ENCODE measurements at regions not wholly inside any gene's neighbourhood (a gene's known extent, or its start where the extent isn't known, plus 50 kb on each side); places are given as distances from the start of the nearest gene placed in this dataset.

DNA sequence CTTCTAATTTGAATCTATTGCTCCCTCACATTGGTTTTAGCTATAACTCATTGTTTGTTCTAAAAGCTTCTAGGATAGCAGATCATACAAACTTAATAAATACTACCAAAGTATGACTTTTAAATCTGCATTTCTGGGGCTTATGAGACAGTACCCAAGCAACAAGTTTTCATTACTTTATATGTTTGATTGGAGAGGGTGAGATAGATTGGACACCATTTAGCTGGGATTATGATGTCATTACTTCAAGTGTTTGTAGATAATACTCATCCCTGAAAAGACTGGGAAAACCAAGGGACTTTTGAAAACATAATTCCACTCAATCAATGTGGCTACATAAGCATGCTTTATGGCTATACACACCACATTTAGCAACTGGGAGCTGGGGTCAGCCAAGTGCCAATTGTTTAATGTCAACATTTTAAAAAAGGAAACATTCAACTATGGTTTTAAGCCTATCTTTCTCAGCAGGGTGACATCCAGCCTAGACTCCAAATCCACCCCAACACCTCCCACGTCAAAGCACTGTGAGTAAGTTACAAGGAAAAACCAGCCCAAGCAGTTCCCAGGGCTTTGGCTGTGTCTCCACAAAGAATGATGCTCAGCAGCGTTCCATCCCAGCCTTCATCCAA is 119.9 kb downstream of the ETAA1 start:
- no peak for DNase-seq

DNA sequence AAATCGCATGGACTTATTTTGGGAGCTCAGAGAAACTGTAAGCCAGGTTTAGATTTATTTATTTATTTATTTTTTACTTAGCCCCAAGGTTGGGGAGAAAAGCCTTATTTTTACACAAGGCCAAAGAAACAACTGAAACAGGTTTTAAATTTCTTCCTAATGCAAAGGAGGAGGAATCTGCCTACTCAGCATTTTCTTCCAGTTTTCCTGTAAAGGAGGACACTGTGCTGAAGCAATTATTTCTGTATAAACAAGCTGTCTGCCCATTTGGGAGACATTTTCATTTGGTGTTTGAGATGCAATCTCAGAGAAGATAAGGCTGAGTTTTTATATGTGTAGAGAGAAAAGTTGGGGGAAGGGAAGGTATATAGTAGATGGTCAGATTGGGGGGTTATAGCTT is 125.0 kb downstream of the ETAA1 start:
- no peak for DNase-seq

DNA sequence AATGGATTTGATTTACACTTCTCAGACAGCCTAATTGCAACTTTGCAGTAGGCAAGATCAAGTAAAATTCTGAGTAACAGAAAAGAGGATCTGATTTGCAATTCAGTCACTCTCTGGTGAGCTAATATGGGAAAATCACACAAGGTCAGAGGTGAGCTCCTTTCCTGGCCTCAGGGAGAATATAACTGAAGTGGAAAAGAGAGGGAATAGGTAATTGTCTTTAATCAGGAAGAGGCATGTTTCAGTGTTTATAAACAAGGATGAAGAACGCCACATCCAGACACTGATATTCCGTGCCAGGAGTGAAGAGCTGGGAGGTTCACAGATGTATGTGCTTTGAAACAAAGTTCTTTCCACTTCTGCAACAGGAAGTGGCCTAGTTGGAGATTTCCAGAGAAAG is 127.1 kb downstream of the ETAA1 start:
- no peak for DNase-seq

DNA sequence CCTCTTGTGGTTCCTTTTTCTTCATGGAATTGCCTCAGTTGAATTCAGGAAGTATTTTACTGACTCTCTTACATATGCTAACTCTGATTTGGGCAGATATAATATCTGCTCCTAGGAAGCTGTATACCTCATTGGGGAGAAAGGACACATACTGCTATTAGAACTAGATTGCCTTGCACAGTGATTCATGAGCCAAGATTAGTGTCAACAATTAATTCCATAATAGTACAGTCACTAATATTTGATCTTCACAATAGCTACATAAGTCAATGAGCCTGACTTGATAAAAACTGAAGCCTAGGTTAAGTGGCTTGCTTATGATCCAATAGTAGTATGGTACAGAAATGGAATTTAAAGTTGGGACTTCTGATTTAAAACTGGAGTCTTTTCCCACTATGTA is 127.6 kb downstream of the ETAA1 start:
- DNase-seq, result no peak

DNA sequence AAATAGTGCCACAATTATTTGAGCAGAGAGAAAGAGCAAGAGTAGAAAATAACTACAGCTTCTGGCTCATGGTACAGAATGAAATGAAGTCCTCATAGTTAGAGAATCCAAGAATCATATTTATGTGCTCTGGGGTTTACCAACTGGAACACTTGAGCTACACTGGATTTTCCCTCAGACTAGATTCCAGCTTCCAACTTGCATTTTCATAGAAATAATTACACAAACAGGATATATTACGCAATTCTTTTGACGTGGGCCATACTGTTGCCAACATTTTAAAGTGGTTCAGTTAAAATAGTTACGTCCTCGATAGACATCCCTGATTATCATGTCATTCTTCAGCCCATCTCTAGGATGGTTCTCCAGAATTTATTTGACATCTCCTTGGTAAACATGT is 129.2 kb downstream of the ETAA1 start:
- peak in 1 of 2 donors; percentile 18 for DNase-seq

- DNase-seq, result no peak
Measured at GRCh38 chr2:67528320-67528719, 131.2 kb downstream of the ETAA1 start.

GRCh38 chr2:67532387-67532786 is 135.3 kb downstream of the ETAA1 start:
- DNase-seq, result no peak

DNA sequence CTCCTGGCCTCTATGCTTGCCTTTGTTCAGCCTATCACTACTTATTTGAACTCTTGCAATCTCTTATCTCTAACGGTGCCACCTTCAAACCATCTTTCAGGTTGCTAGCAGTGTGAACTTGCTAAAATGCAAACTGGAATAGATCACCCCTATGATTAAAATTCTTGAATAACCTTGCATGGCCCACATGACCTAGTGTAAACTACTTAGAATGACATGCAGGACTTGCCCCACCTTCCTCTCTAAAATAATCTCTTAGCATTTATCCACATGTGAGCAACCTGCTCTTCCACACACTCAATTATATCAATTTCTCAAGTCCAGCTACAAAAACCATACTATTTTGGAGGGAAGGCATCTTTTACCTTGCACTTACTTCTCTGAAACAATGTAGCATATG is 137.6 kb downstream of the ETAA1 start:
- no peak for DNase-seq

DNA sequence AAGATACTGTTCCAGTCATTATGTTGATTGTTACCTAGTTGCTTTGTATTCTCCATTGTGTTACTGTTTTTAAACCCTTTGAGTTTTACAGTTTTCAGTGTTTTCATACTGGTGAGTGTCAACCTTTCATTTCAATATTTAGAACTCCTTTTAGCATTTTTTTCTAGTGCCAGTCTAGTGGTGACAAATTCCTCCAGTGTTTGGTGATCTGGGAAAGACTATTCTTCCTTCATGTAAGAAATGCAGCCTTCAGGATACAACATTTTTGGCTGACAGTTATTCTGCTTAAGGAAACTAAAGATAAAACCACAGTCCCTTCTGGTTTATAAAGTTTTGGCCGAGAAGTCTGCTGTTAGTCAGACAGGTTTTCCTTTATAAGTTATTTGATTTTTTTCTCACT is 143.8 kb downstream of the ETAA1 start:
- DNase-seq, result no peak

DNA sequence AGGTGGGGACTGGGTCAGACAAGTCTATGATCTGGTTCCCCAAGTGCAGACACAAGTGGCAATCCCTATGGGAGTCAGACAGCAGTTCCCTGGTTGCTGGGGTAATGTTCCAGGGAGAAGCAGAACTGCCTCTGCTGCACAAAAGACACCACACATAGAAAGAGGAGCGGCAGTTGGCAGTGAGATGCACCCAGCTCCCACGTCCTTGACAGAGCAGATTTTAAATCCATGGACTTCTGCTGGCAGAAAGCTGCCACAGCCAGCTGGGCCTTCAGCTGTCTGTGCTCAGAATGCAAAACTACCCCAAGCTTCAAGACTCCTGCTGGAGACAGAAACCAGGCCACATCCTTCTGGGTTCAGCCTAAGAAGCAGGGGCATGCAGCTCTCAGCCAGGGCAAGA is 147.2 kb downstream of the ETAA1 start:
- no peak for DNase-seq

GRCh38 chr2:67548317-67549201 is 151.4 kb downstream of the ETAA1 start:
- no peak for DNase-seq

DNA sequence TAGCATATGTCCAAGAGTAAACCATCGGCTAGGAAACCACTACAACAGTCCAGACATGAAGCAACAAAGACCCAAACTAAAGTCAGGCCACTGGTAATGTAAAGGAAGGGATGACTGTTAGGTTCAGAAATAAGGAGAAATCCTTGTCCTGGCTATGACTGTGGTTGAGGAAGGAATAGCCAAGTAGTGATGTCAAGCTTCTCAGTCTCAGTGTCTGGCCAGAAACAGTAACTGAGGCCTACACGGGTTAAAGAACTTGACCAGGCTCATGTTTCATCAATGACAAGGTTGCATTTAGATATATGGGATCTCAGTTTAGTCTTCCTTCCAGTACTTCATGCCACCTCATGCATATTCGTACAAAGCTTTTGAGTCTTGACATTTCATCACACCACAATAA is 162.0 kb downstream of the ETAA1 start:
- DNase-seq, result no peak

GRCh38 chr2:67560771-67561456 is 163.8 kb downstream of the ETAA1 start:
- DNase-seq, result no peak

DNA sequence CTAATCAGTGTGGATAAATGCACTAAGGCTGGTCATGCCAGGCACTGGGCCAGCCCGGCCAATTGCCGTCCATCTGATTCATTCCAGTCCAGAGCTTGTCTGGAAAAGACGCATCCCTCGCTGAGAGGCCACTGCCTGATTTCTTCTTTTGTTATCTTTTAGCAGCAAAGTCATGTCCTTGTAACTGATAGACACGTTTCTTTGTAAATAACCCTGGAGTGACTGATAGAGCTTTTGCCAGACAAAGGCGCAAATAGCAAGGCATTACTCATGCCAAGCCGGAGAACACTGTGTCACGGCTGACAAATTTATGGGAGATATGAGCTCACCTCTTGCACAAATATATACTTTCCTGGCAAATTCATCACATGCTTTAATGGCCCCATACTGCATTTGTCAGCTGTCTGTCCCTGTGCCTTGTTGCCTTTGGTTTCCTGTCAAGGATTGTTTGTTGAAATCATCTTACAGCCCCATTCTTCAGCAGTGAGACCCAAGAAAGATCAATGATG is 164.4 kb downstream of the ETAA1 start:
- DNase-seq, result no peak

- DNase-seq, result no peak
Measured at GRCh38 chr2:67564076-67564475, 166.9 kb downstream of the ETAA1 start.

DNA sequence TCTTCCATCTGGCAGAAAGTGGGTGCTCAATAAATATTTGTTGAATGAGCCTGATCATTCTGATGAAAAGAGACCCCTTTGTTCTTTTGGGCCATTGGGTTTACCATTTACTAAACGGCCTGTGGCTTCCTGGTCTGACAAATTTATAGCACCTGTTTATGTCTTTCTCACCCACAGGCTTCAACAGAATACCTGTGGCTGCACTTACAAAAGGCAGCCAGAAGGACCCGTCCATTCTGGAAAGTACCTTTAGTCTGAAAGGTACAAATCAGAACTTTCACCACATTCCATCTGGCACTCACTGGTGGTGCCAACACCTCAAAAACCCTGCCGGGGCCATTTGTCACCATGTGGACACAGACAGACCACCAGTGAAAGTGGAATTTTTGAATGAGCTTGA is 167.5 kb downstream of the ETAA1 start:
- DNase-seq, result no peak

DNA sequence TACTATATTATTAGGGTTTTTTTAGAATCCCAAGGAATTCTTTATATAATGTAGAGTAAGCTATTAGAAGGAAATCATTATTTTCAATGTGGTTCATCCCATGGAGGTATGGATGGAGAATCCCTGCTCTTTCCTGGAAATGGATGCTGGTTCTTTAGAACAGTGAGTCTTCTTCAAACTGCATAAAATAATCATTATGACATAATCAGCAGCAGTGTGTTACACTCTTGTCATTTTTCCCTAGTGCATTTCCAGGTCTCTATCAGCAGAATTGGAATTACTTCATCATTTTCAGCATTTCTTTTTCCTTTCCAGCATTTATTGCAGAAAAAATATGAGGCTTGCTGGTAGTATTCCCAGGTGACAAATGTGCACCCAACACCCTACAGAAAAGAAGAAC is 168.1 kb downstream of the ETAA1 start:
- no peak for DNase-seq

GRCh38 chr2:67565761-67566160 is 168.6 kb downstream of the ETAA1 start:
- no peak for DNase-seq

- DNase-seq, result no peak
Measured at GRCh38 chr2:67566285-67566684, 169.2 kb downstream of the ETAA1 start.

GRCh38 chr2:67566958-67567635 is 170.0 kb downstream of the ETAA1 start:
- no peak for DNase-seq

GRCh38 chr2:67567886-67568285 is 170.8 kb downstream of the ETAA1 start:
- no peak for DNase-seq

GRCh38 chr2:67570611-67571010 is 173.5 kb downstream of the ETAA1 start:
- no peak for DNase-seq

Data from inflammatory macrophage (primary cell).